GM21367 (cell line): ENCODE measurements at regions not wholly inside any gene's neighbourhood (a gene's known extent, or its start where the extent isn't known, plus 50 kb on each side); places are given as distances from the start of the nearest gene placed in this dataset.

Experiments
- ATAC-seq: cut with Tn5 transposase; IDR thresholded peaks from one replicate; pipeline ENCODE4 v1.9.1; 2021; ENCODE audit not compliant: unreplicated experiment

- ATAC-seq, result no peak
These were observed 289.2 kb upstream of the PTGER4 start for GRCh38 chr5:40390281-40391149.

- ATAC-seq, result no peak
These were observed 290.1 kb upstream of the PTGER4 start for GRCh38 chr5:40389591-40389990.

GRCh38 chr5:40386289-40386688 lies 293.4 kb upstream of the PTGER4 start:
- peak; percentile 90 for ATAC-seq

- no peak for ATAC-seq
These were observed 294.2 kb upstream of the PTGER4 start for GRCh38 chr5:40385544-40385943.

GRCh38 chr5:40384782-40385390 lies 294.8 kb upstream of the PTGER4 start:
- no peak for ATAC-seq

- no peak for ATAC-seq
These were observed 295.7 kb upstream of the PTGER4 start for GRCh38 chr5:40383749-40384651.

DNA sequence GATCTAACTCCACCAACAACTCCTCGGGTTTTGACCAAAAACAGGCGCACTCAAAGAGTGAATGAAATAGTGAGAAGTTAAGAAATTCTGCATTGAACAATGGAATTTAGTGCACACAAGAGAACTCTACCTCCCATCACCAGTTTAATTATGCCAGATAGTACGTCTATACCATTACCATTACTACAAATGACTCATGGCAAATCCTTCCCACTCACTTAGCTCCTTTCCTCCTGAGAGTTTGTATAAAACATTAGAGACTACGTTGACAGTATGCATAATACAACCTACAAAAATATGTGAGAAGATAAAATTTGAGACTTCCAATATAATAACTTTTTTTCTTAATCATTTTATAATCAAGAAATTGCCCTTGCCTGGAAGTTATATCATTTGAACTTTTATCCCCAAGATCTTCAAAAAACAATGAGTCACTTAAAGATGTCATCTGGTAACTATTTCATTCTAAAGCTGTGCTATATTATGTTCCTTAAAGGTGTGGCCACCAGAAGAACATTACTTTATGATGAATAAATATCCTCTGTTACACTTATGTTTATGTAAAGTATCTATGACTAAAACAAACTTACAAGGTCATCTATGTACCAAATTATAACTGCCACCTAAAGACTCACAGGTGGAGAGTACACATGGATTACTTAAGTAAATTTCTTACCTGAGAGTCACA lies 297.9 kb upstream of the PTGER4 start:
- ATAC-seq, result no peak

- ATAC-seq, result no peak
These were observed 298.7 kb upstream of the PTGER4 start for GRCh38 chr5:40381016-40381415.

GRCh38 chr5:40378396-40379177 lies 301.1 kb upstream of the PTGER4 start:
- ATAC-seq, result peak; percentile 77

DNA sequence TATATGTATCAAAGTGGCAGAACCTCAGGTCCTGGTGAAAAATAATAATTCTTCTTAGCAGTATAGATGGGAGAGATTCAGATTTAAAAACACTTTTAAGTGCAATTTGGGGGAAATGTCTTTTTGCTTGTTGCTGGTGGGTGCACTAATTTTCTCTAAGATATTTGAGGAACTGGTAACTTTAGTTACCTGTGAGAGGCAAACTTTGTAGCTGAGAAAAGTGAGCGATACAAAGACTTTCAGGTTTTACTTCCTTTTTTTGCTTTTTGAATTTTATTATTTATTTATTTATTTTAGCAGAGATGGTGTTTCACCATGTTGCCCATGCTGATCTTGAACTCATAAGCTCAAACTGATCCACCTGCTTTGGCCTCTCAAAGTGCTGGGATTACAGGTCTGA lies 303.1 kb upstream of the PTGER4 start:
- peak; percentile 72 for ATAC-seq

DNA sequence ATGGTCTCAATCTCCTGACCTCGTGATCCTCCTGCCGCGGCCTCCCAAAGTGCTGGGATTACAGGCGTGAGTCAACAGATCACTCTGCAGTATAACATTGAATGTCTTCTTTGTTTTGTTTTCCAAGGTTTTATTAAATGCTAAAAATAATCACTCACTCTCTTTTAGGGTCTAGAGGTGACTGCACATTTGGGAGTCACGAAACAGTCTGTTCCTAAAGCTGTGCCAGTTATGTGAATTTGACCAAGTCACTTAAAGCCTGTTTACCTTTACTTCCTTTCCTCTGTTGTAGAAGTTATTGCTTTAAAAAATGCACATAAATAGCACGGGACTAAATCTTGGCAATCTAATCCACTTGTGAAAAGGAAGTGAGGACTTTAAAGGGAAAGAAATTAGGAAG lies 304.9 kb upstream of the PTGER4 start:
- no peak for ATAC-seq

- ATAC-seq, result no peak
These were observed 311.5 kb upstream of the PTGER4 start for GRCh38 chr5:40368200-40368599.

DNA sequence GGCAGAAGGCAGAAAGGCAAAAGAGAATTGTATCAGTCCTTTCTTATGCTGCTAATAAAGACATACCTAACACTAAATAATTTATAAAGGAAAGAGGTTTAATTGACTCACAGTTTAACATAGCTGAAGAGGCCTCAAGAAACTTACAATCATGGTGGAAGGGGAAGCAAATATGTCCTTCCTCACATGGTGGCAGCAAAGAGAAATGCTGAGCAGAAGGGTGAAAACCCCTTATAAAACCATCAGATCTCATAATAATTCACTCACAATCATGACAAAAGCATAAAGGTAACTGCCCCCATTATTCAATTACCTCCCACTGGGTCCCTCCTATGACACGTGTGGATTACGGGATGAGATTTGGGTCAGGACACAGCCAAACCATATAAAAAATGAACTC lies 312.5 kb upstream of the PTGER4 start:
- no peak for ATAC-seq

DNA sequence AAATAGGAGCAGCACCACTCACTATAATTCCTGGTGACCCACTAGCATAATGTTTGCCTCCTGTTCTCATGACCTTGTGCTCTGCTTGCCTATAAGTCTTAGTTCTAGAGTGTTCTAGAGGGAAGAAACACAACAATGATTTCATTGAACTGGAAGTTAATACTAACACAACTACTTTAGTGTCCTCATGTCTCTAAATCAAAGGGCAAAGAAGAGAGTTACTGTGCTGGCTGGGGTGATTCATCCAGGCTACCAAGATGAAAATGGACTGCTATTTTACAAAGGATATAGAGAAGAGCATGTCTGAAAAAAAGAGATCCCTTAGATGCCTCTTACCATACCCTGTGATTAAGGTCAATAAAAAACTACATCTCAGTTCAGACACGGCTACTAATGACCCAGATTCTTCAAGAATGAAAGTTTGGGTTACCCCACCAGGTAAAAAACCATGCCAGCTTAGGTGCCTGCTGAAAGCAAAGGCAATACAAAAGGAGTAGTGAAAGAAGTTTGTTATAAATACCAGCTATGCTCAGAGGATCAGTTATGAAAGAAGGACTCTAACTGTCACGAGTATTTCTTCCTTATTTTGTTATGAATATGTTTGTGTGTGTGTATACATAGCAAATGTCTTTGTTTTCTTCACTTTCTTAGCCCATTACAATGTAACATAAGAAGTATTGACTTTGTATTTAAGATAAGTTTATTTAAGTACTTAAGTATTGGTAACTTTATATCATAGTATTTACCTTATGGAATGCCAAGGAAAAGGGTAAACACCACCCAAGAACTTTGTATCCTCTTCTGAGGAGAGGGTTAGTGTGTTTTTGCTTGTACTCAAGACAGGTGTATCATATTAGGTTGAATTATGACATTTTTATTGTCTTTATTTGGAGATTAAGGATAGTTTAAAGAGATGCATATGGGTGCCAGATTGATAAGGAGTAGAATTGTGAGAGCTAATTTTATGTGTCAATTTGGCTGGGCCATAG lies 314.1 kb upstream of the PTGER4 start:
- ATAC-seq, result peak; percentile 78

DNA sequence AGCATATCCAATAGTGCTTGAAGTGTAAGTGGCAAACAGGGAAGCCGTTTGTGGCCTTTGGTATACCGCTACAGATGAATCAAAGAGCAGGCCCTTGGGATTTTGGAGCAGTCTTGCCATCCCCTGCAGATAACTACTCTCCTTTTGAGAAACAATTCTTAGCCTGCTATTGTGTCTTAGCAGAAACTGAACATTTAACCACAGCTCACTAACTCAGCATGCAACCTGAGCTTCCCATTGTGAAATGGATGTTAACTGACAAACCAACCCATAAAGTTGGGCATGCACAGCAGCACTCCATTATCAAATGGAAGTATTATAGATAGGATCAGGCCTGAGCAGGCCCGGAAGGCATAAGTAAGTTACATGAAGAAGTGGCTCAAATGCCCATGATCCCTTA lies 315.3 kb upstream of the PTGER4 start:
- ATAC-seq, result no peak

DNA sequence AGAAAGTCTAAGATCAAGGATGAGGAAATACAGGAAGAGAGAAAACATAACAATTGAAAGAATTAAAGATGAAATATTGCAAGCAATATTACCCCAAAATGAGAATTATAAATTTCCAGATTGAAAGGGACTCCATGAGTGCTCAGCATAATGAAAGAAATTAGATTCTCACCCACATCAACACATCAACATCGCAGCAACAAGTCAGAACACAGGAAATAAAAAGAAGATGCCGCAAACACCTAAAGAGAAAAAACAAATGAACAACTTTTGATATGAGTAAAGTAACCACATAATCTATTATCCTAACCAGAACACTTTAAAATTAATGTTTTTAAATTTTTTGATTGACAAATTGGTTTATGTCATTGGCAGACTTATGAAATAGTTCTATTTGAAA lies 318.3 kb upstream of the PTGER4 start:
- no peak for ATAC-seq

GRCh38 chr5:40360685-40361084 lies 319.0 kb upstream of the PTGER4 start:
- no peak for ATAC-seq

- no peak for ATAC-seq
These were observed 319.9 kb upstream of the PTGER4 start for GRCh38 chr5:40359832-40360231.

DNA sequence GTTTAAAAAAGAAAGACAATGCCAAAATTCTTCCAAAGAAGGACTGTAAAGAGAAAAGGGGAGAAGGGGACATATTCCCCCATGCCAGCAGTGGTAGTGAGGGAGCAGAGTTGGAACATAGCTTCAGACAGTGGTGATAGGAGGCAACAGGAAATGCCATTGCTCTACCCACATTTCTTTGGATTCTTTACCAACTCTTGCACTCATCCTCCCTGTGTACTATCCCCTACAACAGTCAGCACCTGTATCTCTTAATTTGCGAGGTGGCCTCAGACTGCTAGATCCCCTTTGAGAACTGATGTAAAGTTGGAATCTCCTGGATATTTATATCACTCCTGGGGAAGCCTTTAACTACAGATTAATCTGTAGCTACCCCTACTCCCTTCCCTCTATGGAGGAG lies 320.6 kb upstream of the PTGER4 start:
- ATAC-seq, result no peak
